Stimulated activated CD4-positive, alpha-beta T cell treated with anti-CD3 and anti-CD28 coated beads, Interleukin-12 subunit alpha, Interleukin-12 subunit beta, amount 100 ng/mL, for 4 hours (primary cell): ENCODE measurements at regions not wholly inside any gene's neighbourhood (a gene's known extent, or its start where the extent isn't known, plus 50 kb on each side); places are given as distances from the start of the nearest gene placed in this dataset.

Experiments
- DNase-seq: peaks from one replicate; pipeline ENCODE4 v3.0.0-alpha.2; 2020

- DNase-seq: no peak
These were observed 326.8 kb downstream of the ALG10 start for GRCh38 chr12:34348836-34349672.

DNA sequence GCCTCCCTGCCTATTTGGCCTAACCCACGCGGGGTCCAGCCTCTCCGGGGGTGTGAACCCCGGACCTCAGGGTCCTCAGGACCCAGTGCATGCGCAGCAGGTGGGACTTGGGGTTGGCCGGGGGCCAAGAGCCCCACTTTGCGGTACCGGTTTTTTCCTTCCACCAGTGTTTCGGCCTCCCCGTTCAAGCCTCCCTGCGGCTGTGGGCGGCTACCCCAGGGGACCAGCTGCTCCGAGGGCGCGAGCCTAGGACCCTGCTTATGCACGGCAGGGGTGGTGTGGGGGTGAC, 327.3 kb downstream of the ALG10 start:
- no peak for DNase-seq

- no peak for DNase-seq
These were observed 328.1 kb downstream of the ALG10 start for GRCh38 chr12:34350092-34351041.

- DNase-seq: no peak
These were observed 329.8 kb downstream of the ALG10 start for GRCh38 chr12:34352098-34352497.

- no peak for DNase-seq
These were observed 332.2 kb downstream of the ALG10 start for GRCh38 chr12:34354239-34355200.

GRCh38 chr12:34356233-34356987, 334.1 kb downstream of the ALG10 start:
- no peak for DNase-seq

DNA sequence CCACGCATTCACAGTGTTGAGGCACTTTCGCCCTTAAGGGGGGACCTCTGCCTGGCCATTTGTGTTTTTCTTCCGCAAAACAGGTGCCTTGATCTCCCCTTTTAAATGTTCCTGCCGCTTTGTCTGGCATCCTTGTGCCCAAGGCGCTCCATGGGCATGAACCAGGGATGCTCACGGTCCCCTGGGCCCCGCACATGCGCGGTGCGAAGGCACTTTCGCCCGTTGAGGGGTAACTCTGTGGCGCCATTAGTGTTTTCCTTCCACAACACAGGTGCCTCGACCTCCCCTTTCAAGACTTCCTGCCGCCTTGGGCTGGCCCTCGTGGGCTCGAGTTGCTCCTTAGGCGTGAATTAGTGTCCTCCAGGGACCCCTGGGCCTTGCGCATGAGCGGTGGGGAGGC, 335.5 kb downstream of the ALG10 start:
- no peak for DNase-seq

DNA sequence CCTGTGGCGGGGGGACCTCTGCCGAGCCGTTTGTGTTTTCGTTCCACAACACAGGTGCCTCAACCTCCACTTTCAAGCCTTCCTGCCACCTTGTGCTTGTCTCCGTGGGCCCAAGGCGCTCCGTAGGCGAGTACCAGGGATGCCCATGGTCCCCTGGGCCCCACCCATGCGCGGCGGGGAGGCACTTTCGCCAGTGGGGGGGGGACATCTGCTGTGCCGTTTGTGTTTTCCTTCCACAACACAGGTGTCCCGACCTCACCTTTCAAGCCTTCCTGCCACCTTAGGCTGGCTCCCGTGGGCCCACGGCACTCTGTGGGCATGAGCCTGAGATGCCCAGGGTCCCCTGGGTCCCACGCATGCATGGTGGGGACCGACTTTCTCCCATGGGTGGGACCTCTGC, 335.9 kb downstream of the ALG10 start:
- no peak for DNase-seq

- no peak for DNase-seq
These were observed 339.5 kb downstream of the ALG10 start for GRCh38 chr12:34361721-34362316.

GRCh38 chr12:34363050-34363673, 340.9 kb downstream of the ALG10 start:
- no peak for DNase-seq

GRCh38 chr12:34368079-34368478, 345.8 kb downstream of the ALG10 start:
- no peak for DNase-seq

- DNase-seq: no peak
These were observed 348.8 kb downstream of the ALG10 start for GRCh38 chr12:34371050-34371449.

- DNase-seq: no peak
These were observed 349.7 kb downstream of the ALG10 start for GRCh38 chr12:34372003-34372402.

DNA sequence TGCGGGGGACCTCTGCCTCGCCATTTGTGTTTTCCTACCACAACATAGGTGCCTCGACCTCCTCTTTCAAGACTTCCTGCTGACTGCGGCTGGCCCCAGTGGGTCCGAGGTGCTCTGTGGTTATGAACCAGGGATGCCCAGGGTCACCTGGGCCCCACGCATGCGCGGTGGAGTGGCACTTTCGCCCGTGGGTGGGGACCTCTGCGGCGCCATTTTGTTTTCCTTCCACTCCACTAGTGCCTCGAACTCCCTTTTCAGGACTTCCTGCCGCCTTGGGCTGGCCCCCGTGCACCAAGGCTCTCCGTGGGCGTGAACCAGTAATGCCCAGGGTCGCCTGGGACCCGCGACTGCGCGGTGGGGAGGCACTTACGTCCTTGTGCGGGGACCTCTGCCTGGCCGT, 351.6 kb downstream of the ALG10 start:
- no peak for DNase-seq

- DNase-seq: no peak
These were observed 354.0 kb downstream of the ALG10 start for GRCh38 chr12:34376133-34376799.

- no peak for DNase-seq
These were observed 355.1 kb downstream of the ALG10 start for GRCh38 chr12:34377243-34378035.

DNA sequence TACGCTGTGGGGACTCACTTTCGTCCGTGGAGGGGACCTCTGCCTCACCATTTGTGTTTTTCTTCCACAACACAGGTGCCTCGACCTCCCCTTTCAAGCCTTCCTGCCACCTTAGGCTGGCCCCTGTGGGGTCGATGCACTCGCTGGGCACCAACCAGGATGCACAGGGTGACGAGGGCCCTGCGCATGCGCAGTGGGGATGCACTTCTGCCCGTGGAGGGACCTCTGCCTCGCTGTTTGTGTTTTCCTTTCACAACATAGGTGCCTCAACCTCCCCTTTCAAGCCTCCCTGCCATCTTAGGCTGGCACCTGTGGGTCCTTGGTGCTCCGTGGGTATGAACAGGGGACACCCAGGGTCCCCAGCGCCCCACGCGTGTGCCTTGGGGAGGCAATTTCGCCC, 356.8 kb downstream of the ALG10 start:
- no peak for DNase-seq

GRCh38 chr12:34384693-34385092, 362.4 kb downstream of the ALG10 start:
- no peak for DNase-seq

GRCh38 chr12:34386016-34386415, 363.7 kb downstream of the ALG10 start:
- DNase-seq: no peak
